ENCODE measurements at regions not wholly inside any gene's neighbourhood (a gene's known extent, or its start where the extent isn't known, plus 50 kb on each side); places are given as distances from the start of the nearest gene placed in this dataset.

- TF ChIP-seq CTCF (conservative IDR thresholded peaks at IDR 0.05) = no peak
- no peak overlapping the region for H3K27ac ChIP-seq
Observed at GRCh38 chr5:101932599-101932998, 363.5 kb downstream of the SLCO4C1 start.

- no peak overlapping the region for H3K27ac ChIP-seq
- TF ChIP-seq CTCF (conservative IDR thresholded peaks at IDR 0.05) = no peak
Observed at GRCh38 chr5:101929628-101930027, 366.5 kb downstream of the SLCO4C1 start.

- TF ChIP-seq CTCF (conservative IDR thresholded peaks at IDR 0.05) = no peak
- no peak overlapping the region for H3K27ac ChIP-seq
Observed at GRCh38 chr5:101917166-101917565, 378.9 kb downstream of the SLCO4C1 start.

GRCh38 chr5:101915554-101915953, 380.5 kb downstream of the SLCO4C1 start:
- no peak overlapping the region for H3K27ac ChIP-seq
- TF ChIP-seq CTCF (conservative IDR thresholded peaks at IDR 0.05) = no peak

- H3K27ac ChIP-seq = no peak overlapping the region
- no peak for TF ChIP-seq CTCF (conservative IDR thresholded peaks at IDR 0.05)
Observed at GRCh38 chr5:101904736-101905135, 391.3 kb downstream of the SLCO4C1 start.

GRCh38 chr5:101897914-101898313, 398.2 kb downstream of the SLCO4C1 start:
- no peak overlapping the region for H3K27ac ChIP-seq
- TF ChIP-seq CTCF (conservative IDR thresholded peaks at IDR 0.05) = no peak

GRCh38 chr5:101894985-101895384, 401.1 kb downstream of the SLCO4C1 start:
- TF ChIP-seq CTCF (conservative IDR thresholded peaks at IDR 0.05) = no peak

GRCh38 chr5:101878190-101878589, 417.9 kb downstream of the SLCO4C1 start:
- no peak overlapping the region for H3K27ac ChIP-seq

More at GRCh38 chr5:101894985-101895384, 401.1 kb downstream of the SLCO4C1 start:
- H3K27ac ChIP-seq = no peak overlapping the region

More at GRCh38 chr5:101878190-101878589, 417.9 kb downstream of the SLCO4C1 start:
- TF ChIP-seq CTCF (conservative IDR thresholded peaks at IDR 0.05) = no peak

Data from VCaP (cell line).